ENCODE measurements at regions not wholly inside any gene's neighbourhood (a gene's known extent, or its start where the extent isn't known, plus 50 kb on each side); places are given as distances from the start of the nearest gene placed in this dataset.

- DNase-seq (ENCODE audit: extremely low spot score): no peak
- no peak for TF ChIP-seq CTCF (IDR thresholded peaks at IDR 0.05; ENCODE audit: control extremely low read depth, extremely low read depth, low read depth, missing control alignments)
- CTCF ChIA-PET: interaction anchor here (0.9 to 4.0 kb wide), 4 partner anchors 9 to 22 kb away, joined by 3 to 17 read pairs (median 4); no protein-coding TSS in a partner anchor
- POLR2A ChIA-PET: no interaction called here
Measured at GRCh38 chr15:70316059-70316600, 218.4 kb upstream of the TLE3 start.

GRCh38 chr15:70315431-70315830, 217.7 kb upstream of the TLE3 start:
- DNase-seq (ENCODE audit: extremely low spot score): no peak
- POLR2A ChIA-PET: no interaction called here
- CTCF ChIA-PET: interaction anchor here (1.4 to 1.5 kb wide), 2 partner anchors 8 to 20 kb away, joined by 3 to 4 read pairs; no protein-coding TSS in a partner anchor
- TF ChIP-seq CTCF (IDR thresholded peaks at IDR 0.05; ENCODE audit: control extremely low read depth, extremely low read depth, low read depth, missing control alignments): no peak

- DNase-seq (ENCODE audit: extremely low spot score): no peak
- ChIA-PET POLR2A (no interaction called here), CTCF (interaction anchor here (1.5 kb wide), 2 partner anchors 19 to 46 kb away, joined by 3 to 4 read pairs; no protein-coding TSS in a partner anchor)
- TF ChIP-seq CTCF (IDR thresholded peaks at IDR 0.05; ENCODE audit: control extremely low read depth, extremely low read depth, low read depth, missing control alignments): no peak
Measured at GRCh38 chr15:70314688-70315087, 217.0 kb upstream of the TLE3 start.

GRCh38 chr15:70314018-70314354, 216.3 kb upstream of the TLE3 start:
- ChIA-PET POLR2A (no interaction called here), CTCF (interaction anchor here (1.5 kb wide), 1 partner anchor 45 kb away, joined by 3 read pairs; no protein-coding TSS in a partner anchor)
- DNase-seq (ENCODE audit: extremely low spot score): no peak
- no peak for TF ChIP-seq CTCF (IDR thresholded peaks at IDR 0.05; ENCODE audit: control extremely low read depth, extremely low read depth, low read depth, missing control alignments)

GRCh38 chr15:70313099-70314017, 215.6 kb upstream of the TLE3 start:
- ChIA-PET POLR2A (no interaction called here), CTCF (interaction anchor here (1.0 to 1.7 kb wide), 3 partner anchors 12 to 44 kb away, joined by 3 to 7 read pairs (median 4); no protein-coding TSS in a partner anchor)
- TF ChIP-seq CTCF (IDR thresholded peaks at IDR 0.05; ENCODE audit: control extremely low read depth, extremely low read depth, low read depth, missing control alignments): no peak
- no peak for DNase-seq (ENCODE audit: extremely low spot score)

GRCh38 chr15:70311821-70312220, 214.1 kb upstream of the TLE3 start:
- no peak for DNase-seq (ENCODE audit: extremely low spot score)
- ChIA-PET CTCF (interaction anchor here (1.0 to 1.7 kb wide), 3 partner anchors 11 to 73 kb away, joined by 3 to 7 read pairs (median 4); no protein-coding TSS in a partner anchor), POLR2A (no interaction called here)
- no peak for TF ChIP-seq CTCF (IDR thresholded peaks at IDR 0.05; ENCODE audit: control extremely low read depth, extremely low read depth, low read depth, missing control alignments)

All from GM10248 (cell line).